ES-I3 (cell line): ENCODE measurements at regions not wholly inside any gene's neighbourhood (a gene's known extent, or its start where the extent isn't known, plus 50 kb on each side); places are given as distances from the start of the nearest gene placed in this dataset.

ENCODE experiments used
- H3K36me3 ChIP-seq: 2 replicates; pipeline ENCODE4 v1.6.1; 2013; ENCODE audit warnings: mild to moderate bottlenecking, low read length, control low read depth, moderate library complexity; ENCODE audit not compliant: insufficient read depth
- H3K4me1 ChIP-seq: 2 replicates; pipeline ENCODE4 v1.6.1; 2013; ENCODE audit warnings: mild to moderate bottlenecking, control low read depth, low read length; ENCODE audit not compliant: insufficient read depth
- H3K9ac ChIP-seq: 2 replicates; pipeline ENCODE4 v1.6.1; 2013; ENCODE audit warnings: low read depth, mild to moderate bottlenecking, low read length, moderate library complexity
- H3K9me3 ChIP-seq: 2 replicates; pipeline ENCODE4 v1.6.1; 2013; ENCODE audit warnings: mild to moderate bottlenecking, low read length, moderate library complexity; ENCODE audit not compliant: control insufficient read depth, insufficient read depth

DNA sequence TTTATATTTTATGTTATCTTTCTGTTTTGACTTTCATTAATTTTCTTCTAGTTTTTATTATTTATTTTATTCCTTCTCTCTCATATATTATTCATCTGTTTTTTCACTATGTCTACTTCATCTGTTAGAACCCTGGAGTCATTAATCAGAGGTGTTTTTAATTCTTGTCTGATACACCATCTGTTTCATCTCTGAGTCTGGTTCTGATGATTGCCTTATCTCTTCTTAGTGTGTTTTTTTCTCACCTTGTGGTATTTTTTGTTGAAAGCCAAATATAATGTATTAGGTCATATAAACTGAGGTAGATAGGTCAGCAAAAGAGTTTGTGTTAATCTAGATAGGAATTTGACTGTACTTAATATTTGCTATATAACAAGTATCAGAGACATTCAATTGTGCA lies 1005.7 kb upstream of the NCAM2 start:
- Histone ChIP-seq H3K9me3 (no peaks in the 10 kb centered on the region), H3K4me1 (no peaks in the 10 kb centered on the region), H3K9ac (no peak overlapping the region), H3K36me3 (no peaks in the 10 kb centered on the region)

DNA sequence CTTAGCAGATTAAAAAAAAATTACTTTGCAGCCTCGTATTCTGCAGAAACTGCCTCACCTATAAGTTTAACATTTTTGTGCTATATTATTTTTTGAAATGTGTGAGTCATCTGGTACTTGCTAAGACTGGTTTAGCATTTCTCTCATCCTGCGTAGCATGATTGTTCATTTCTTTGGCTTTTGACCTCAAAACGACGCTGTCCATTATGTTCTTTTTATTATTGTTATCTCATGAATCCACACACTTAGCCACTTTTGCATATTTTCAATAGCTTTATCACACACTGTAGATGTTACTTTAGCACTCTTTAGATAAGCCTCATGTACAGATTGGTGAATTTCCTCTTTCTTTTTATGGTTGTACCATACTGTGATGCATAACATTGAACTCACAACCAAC lies 1004.9 kb upstream of the NCAM2 start:
- Histone ChIP-seq H3K4me1 (no peaks in the 10 kb centered on the region), H3K9me3 (no peaks in the 10 kb centered on the region), H3K36me3 (no peaks in the 10 kb centered on the region), H3K9ac (no peak overlapping the region)

DNA sequence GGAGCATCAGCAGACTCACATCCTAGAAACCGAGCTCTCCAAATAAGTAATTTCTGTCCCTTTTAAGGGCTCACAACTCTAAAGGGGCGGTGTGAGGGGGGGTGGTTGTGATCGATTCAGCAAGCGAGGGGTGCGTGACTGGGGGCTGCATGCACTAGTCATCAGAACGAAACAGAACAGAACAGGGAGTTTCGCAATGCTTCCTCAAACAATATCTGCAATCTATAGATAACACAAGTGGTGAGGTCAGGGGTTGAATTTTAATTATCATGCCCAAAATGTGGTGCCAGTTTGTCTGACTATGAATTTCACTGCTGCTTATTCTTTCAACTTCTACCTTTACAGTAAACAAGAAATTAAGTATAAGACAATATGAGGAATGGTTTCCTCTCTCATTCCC lies 1003.0 kb upstream of the NCAM2 start:
- no peak overlapping the region for H3K9ac ChIP-seq
- H3K4me1 ChIP-seq: no peaks in the 10 kb centered on the region
- H3K9me3 ChIP-seq: no peaks in the 10 kb centered on the region
- H3K36me3 ChIP-seq: no peaks in the 10 kb centered on the region

- Histone ChIP-seq H3K36me3 (no peaks in the 10 kb centered on the region), H3K4me1 (no peaks in the 10 kb centered on the region), H3K9me3 (no peaks in the 10 kb centered on the region), H3K9ac (no peak overlapping the region)
Measured at GRCh38 chr21:19998453-19998852, 999.8 kb upstream of the NCAM2 start.

GRCh38 chr21:19999369-20000272 lies 998.6 kb upstream of the NCAM2 start:
- H3K9me3 ChIP-seq: no peaks in the 10 kb centered on the region
- H3K4me1 ChIP-seq: no peaks in the 10 kb centered on the region
- H3K9ac ChIP-seq: no peak overlapping the region
- no peaks in the 10 kb centered on the region for H3K36me3 ChIP-seq

- Histone ChIP-seq H3K4me1 (no peaks in the 10 kb centered on the region), H3K9ac (no peak overlapping the region)
Measured at GRCh38 chr21:20004367-20004766, 993.8 kb upstream of the NCAM2 start.

GRCh38 chr21:20010691-20011200 lies 987.5 kb upstream of the NCAM2 start:
- Histone ChIP-seq H3K36me3 (no peaks in the 10 kb centered on the region), H3K4me1 (peaks cover 2% of the 10 kb centered on the region; the same call in 1 of the 2 replicates), H3K9ac (no peak overlapping the region), H3K9me3 (no peaks in the 10 kb centered on the region)

More at GRCh38 chr21:20004367-20004766, 993.8 kb upstream of the NCAM2 start:
- Histone ChIP-seq H3K9me3 (no peaks in the 10 kb centered on the region), H3K36me3 (no peaks in the 10 kb centered on the region)

GRCh38 chr21:20013851-20014250 lies 984.4 kb upstream of the NCAM2 start:
- no peaks in the 10 kb centered on the region for H3K36me3 ChIP-seq
- no peaks in the 10 kb centered on the region for H3K9me3 ChIP-seq
- no peak overlapping the region for H3K9ac ChIP-seq
- H3K4me1 ChIP-seq: peaks cover 11% of the 10 kb centered on the region; the same call in 1 of the 2 replicates

- H3K9ac ChIP-seq: no peak overlapping the region
- H3K9me3 ChIP-seq: no peaks in the 10 kb centered on the region
- H3K36me3 ChIP-seq: no peaks in the 10 kb centered on the region
- H3K4me1 ChIP-seq: peaks cover 15% of the 10 kb centered on the region; the same call in 1 of the 2 replicates
Measured at GRCh38 chr21:20016435-20017005, 981.7 kb upstream of the NCAM2 start.

- Histone ChIP-seq H3K9me3 (no peaks in the 10 kb centered on the region), H3K9ac (no peak overlapping the region), H3K4me1 (peaks cover 15% of the 10 kb centered on the region; the same call in 1 of the 2 replicates), H3K36me3 (no peaks in the 10 kb centered on the region)
Measured at GRCh38 chr21:20020026-20020425, 978.2 kb upstream of the NCAM2 start.

GRCh38 chr21:20023193-20023592 lies 975.0 kb upstream of the NCAM2 start:
- peaks cover 5% of the 10 kb centered on the region; the same call in 1 of the 2 replicates for H3K4me1 ChIP-seq
- H3K9me3 ChIP-seq: no peaks in the 10 kb centered on the region
- no peak overlapping the region for H3K9ac ChIP-seq
- H3K36me3 ChIP-seq: no peaks in the 10 kb centered on the region

- no peaks in the 10 kb centered on the region for H3K9me3 ChIP-seq
- no peaks in the 10 kb centered on the region for H3K36me3 ChIP-seq
- peaks cover 5% of the 10 kb centered on the region; the same call in 1 of the 2 replicates for H3K4me1 ChIP-seq
- H3K9ac ChIP-seq: no peak overlapping the region
Measured at GRCh38 chr21:20024741-20025140, 973.5 kb upstream of the NCAM2 start.

DNA sequence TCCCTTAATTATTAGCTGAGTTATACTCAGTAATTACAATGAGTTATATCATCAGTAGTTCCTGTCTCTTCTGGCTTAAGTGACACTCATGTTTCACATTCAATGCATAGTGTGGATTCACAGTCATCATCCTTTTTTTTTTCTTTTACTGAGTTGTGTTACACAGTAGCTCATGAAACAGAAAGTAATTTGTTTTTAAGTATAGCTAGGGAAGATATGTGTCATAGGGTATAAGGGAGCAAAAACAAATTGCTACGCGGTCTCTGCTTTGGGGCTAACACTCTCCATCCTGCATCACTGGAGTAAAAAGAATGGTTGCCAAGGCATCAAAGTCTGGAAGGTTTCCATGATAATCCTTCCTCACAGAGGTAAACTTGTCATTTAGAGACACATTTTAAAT lies 971.7 kb upstream of the NCAM2 start:
- no peaks in the 10 kb centered on the region; the same call in 1 of the 2 replicates for H3K9me3 ChIP-seq
- no peaks in the 10 kb centered on the region for H3K36me3 ChIP-seq
- no peaks in the 10 kb centered on the region for H3K4me1 ChIP-seq

DNA sequence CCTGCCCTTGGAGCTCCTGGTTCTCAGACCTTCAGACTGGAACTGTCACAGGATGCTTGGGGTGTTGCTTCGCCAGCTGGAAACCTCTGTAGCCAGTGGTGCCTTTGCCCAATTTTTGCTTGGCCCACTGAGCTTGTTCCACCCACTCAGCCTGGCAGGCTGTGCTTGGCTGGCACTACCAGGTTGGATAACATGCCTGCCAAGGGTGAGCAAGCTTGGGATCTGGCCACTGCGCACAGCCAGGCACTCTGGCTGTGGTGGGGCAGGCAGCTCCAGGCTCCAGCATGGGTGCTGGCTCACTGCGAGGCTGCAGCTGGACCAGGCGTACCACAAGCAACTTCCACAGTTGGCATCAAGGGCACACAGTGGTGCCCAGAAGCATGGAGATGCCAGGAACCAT lies 967.8 kb upstream of the NCAM2 start:
- H3K9ac ChIP-seq: no peak overlapping the region
- no peaks in the 10 kb centered on the region for H3K4me1 ChIP-seq
- no peaks in the 10 kb centered on the region; the same call in 1 of the 2 replicates for H3K9me3 ChIP-seq
- no peaks in the 10 kb centered on the region for H3K36me3 ChIP-seq

More for the DNA sequence above, 971.7 kb upstream of the NCAM2 start:
- H3K9ac ChIP-seq: no peak overlapping the region

DNA sequence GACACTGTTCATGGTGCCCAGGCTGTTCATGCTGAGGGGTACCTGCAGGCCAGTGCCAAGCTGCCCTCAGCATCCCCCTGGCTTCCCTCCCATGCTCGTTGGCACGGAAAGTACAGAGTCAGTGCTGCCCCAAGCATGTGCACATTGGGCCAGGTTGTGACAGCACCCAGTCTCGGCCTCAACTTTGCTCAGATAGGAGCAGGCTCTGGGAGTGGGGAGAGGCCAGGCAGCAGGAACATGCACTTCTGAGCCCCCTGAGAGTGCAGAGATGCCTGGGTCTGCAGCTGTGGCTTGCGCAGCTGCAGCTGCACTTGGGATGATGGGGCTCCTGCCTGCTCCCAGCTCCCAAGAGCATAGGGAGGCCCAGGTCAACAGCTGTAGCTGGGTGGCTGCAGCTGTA lies 966.4 kb upstream of the NCAM2 start:
- H3K36me3 ChIP-seq: no peaks in the 10 kb centered on the region
- no peaks in the 10 kb centered on the region for H3K4me1 ChIP-seq
- H3K9ac ChIP-seq: no peak overlapping the region
- no peaks in the 10 kb centered on the region; the same call in 1 of the 2 replicates for H3K9me3 ChIP-seq
